K562 (cell line): ENCODE measurements at regions not wholly inside any gene's neighbourhood (a gene's known extent, or its start where the extent isn't known, plus 50 kb on each side); places are given as distances from the start of the nearest gene placed in this dataset.

Experiments used
- ATAC-seq: fragments of 200-7000 bp; cut with Tn5 transposase; 3 replicates; pipeline ENCODE4 v1.9.1; 2020; ENCODE audit warnings: moderate library complexity
- BruUV-seq: library from RNA; stranded (reverse); fragments of 400-500 nt; replicated peaks from 2 replicates; lab custom pipeline; 2021; lab: Mats Ljungman, UMichigan
- CTCF ChIA-PET: fragments of 300-600 bp; formaldehyde crosslinking; extraction: SDS; loops from one replicate; lab custom pipeline; 2021; ENCODE audit warnings: low intra/inter-chr PET ratio; lab: Yijun Ruan, JAX
- POLR2A ChIA-PET: fragments of 300-600, 350-650 bp; sonication (Branson Sonifier 250); formaldehyde crosslinking; extraction: SDS; loops from one replicate; lab custom pipeline; 2021; ENCODE audit warnings: antibody characterized with exemption, inconsistent platforms; lab: Yijun Ruan, JAX
- DNase-seq, 4 experiments: peaks; one replicate each; pipeline versions ENCODE4 v3.0.0 to v3.0.0-alpha.2; 2011 to 2018; ENCODE audit warnings: low spot score in 3 of 4, mixed read lengths in 3 of 4; ENCODE audit errors: extremely low read depth in 1 of 4
- FAIRE-seq: peaks from 2 replicates; lab custom pipeline; 2011; peaks lifted over from hg19 to GRCh38; lab: Jason Lieb, UNC
- H2AFZ ChIP-seq: 2 replicates; pipeline ENCODE4 v1.6.0; 2011; ENCODE audit warnings: low read depth, low read length, control low read depth, inconsistent platforms
- H3K27ac ChIP-seq: fragments of 200-600 bp; 3 replicates; pipeline ENCODE4 v1.8.0; 2011; ENCODE audit warnings: low read depth, mild to moderate bottlenecking, control low read depth, inconsistent platforms, low read length, moderate library complexity, mixed read lengths; ENCODE audit errors: extremely low read depth
- H3K27me3 ChIP-seq, 2 experiments: fragments of 300-600 bp in 1 of 2; 2 replicates in 1 of 2; 3 replicates in 1 of 2; pipeline versions ENCODE4 v1.6.0 to v1.8.0; 2011; ENCODE audit warnings: inconsistent platforms in 2 of 2, low read length in 2 of 2, mild to moderate bottlenecking in 1 of 2, mixed read lengths in 1 of 2, moderate library complexity in 1 of 2; ENCODE audit not compliant: control insufficient read depth in 2 of 2, insufficient read depth in 2 of 2
- H3K36me3 ChIP-seq: fragments of 300-600 bp; 3 replicates; pipeline ENCODE4 v1.8.0; 2011; ENCODE audit warnings: mild to moderate bottlenecking, low read length, inconsistent platforms; ENCODE audit not compliant: control insufficient read depth, insufficient read depth
- H3K4me1 ChIP-seq, 2 experiments: fragments of 200-600 bp in 1 of 2; replicated peaks in 1 of 2; 2 replicates in 1 of 2; 3 replicates in 1 of 2; pipeline versions ENCODE4 v1.5.1 to v1.8.0; 2011; ENCODE audit warnings: inconsistent platforms in 2 of 2, low read length in 2 of 2, mild to moderate bottlenecking in 1 of 2, mixed read lengths in 1 of 2, moderate library complexity in 1 of 2; ENCODE audit not compliant: control insufficient read depth in 2 of 2, insufficient read depth in 2 of 2
- H3K4me2 ChIP-seq: 2 replicates; pipeline ENCODE4 v1.6.1; 2011; ENCODE audit warnings: low read length, control low read depth, inconsistent platforms, mixed read lengths; ENCODE audit not compliant: insufficient read depth
- H3K4me3 ChIP-seq: fragments of 200-600 bp; sonication (generic), shearing (Covaris generic); 2 replicates; pipeline ENCODE4 v1.5.1; 2016; ENCODE audit warnings: control low read depth, inconsistent platforms
- H3K79me2 ChIP-seq: fragments of 200-600 bp; 3 replicates; pipeline ENCODE4 v1.8.0; 2011; ENCODE audit warnings: low read length, inconsistent platforms; ENCODE audit not compliant: control insufficient read depth, insufficient read depth
- H3K9ac ChIP-seq, 2 experiments: 2 replicates each; pipeline versions ENCODE4 v1.6.0 to v1.6.1; 2011; ENCODE audit warnings: low read depth in 2 of 2, low read length in 2 of 2, control low read depth in 1 of 2, inconsistent platforms in 1 of 2, mild to moderate bottlenecking in 1 of 2, mixed read lengths in 1 of 2; ENCODE audit not compliant: insufficient read depth in 1 of 2
- H3K9me1 ChIP-seq: one replicate; pipeline ENCODE4 v1.6.0; 2011; ENCODE audit warnings: inconsistent platforms, mild to moderate bottlenecking, low read length, moderate library complexity; ENCODE audit not compliant: control insufficient read depth, insufficient read depth
- H3K9me3 ChIP-seq: replicated peaks from 2 replicates; pipeline ENCODE4 v1.5.1; 2011; ENCODE audit warnings: low read depth, low read length, inconsistent platforms; ENCODE audit not compliant: control insufficient read depth, insufficient read depth
- H4K20me1 ChIP-seq: replicated peaks from 2 replicates; pipeline ENCODE4 v1.6.1; 2011; ENCODE audit warnings: low read length, inconsistent platforms, mixed read lengths; ENCODE audit not compliant: control insufficient read depth, insufficient read depth
- CBX8 ChIP-seq: fragments of 200-600 bp; sonication (generic); IDR thresholded peaks from 2 replicates; pipeline ENCODE4 v1.6.1; 2012; ENCODE audit warnings: borderline replicate concordance, mixed run types, low read depth, mild to moderate bottlenecking, moderate library complexity, mixed read lengths, low read length, control low read depth, inconsistent platforms; ENCODE audit not compliant: poor library complexity, severe bottlenecking; ENCODE audit errors: extremely low read depth
- COPS2 ChIP-seq: fragments of 450-650 bp; conservative IDR thresholded peaks from 2 replicates; pipeline ENCODE4 v1.6.1; 2016; ENCODE audit warnings: mild to moderate bottlenecking, moderate library complexity
- ETV1 ChIP-seq: fragments of 450-650 bp; conservative IDR thresholded peaks from 2 replicates; pipeline ENCODE4 v1.6.1; 2016; ENCODE audit warnings: missing genetic modification characterization, control low read depth, low read depth, missing compliant biosample characterization
- FOS ChIP-seq: IDR thresholded peaks from 3 replicates; pipeline ENCODE4 v1.6.1; 2011; ENCODE audit not compliant: insufficient read length; ENCODE audit errors: extremely low read depth
- MCM5 ChIP-seq: fragments of 450-650 bp; IDR thresholded peaks from 2 replicates; pipeline ENCODE4 v1.6.1; 2016; ENCODE audit warnings: low read depth
- MYBL2 ChIP-seq, 2 experiments: fragments of 450-650 bp in 1 of 2; sonication (generic) in 1 of 2; formaldehyde crosslinking in 1 of 2; IDR thresholded peaks; 2 replicates each; pipeline versions ENCODE4 v1.6.1 to v1.8.1; 2017 to 2022; ENCODE audit warnings: borderline replicate concordance in 1 of 2, inconsistent platforms in 1 of 2, low read depth in 1 of 2, mild to moderate bottlenecking in 1 of 2, missing genetic modification reagents in 1 of 2, moderate library complexity in 1 of 2
- NR4A1 ChIP-seq, 2 experiments: fragments of 250-450 bp in 1 of 2; fragments of 450-650 bp in 1 of 2; sonication (Bioruptor Pico) in 1 of 2; IDR thresholded peaks; 2 replicates each; pipeline versions ENCODE4 v1.4.0 to v1.6.1; 2016 to 2020; ENCODE audit warnings: mild to moderate bottlenecking in 2 of 2, missing compliant biosample characterization in 1 of 2, missing genetic modification characterization in 1 of 2, moderate library complexity in 1 of 2
- NUFIP1 ChIP-seq: fragments of 450-650 bp; IDR thresholded peaks from 2 replicates; pipeline ENCODE4 v1.6.1; 2018; ENCODE audit not compliant: partially characterized antibody
- SMARCE1 ChIP-seq: fragments of 450-650 bp; IDR thresholded peaks from 2 replicates; pipeline ENCODE4 v1.7.1; 2016; ENCODE audit warnings: mild to moderate bottlenecking
- ZBED1 ChIP-seq: IDR thresholded peaks from 2 replicates; pipeline ENCODE4 v1.6.1; 2014
- ZNF436 ChIP-seq: fragments of 250-450, 450-650 bp; sonication (Bioruptor Pico); formaldehyde crosslinking; IDR thresholded peaks from 2 replicates; pipeline ENCODE4 v1.7.0; 2020; ENCODE audit warnings: mild to moderate bottlenecking
- WGBS: fragments of 100-300 bp; shearing (Covaris generic); methylation state at CpG from one replicate; pipeline ENCODE4 v1.1.6; 2016; ENCODE audit warnings: low coverage, mixed read lengths; ENCODE audit not compliant: insufficient coverage; ENCODE audit errors: missing lambda C conversion rate; 5-methylcytosine and 5-hydroxymethylcytosine counted together
- in situ Hi-C: fragments of 300-500 bp; cut with MboI; formaldehyde crosslinking; loops from 4 replicates; pipeline ENCODE4 v1.15.0; 2018; ENCODE audit warnings: inconsistent platforms, mixed read lengths
- intact Hi-C: fragments of 100-400 bp; cut with micrococcal nuclease; formaldehyde crosslinking; loops from 2 replicates; pipeline ENCODE4 v1.14.2; 2022
- TF ChIP-seq, protein P1 (sequence below): sonication (generic); IDR thresholded peaks from 2 replicates; pipeline ENCODE4 v1.6.1; 2016
- TF ChIP-seq, protein P2 (sequence below): fragments of 250-450 bp; sonication (Bioruptor Pico); IDR thresholded peaks from 2 replicates; pipeline ENCODE4 v1.5.0; 2021; ENCODE audit warnings: mild to moderate bottlenecking, moderate library complexity
- TF ChIP-seq, protein P3 (sequence below): fragments of 250-450 bp; sonication (Bioruptor Pico); IDR thresholded peaks from 2 replicates; pipeline ENCODE4 v1.5.0; 2021; ENCODE audit warnings: mild to moderate bottlenecking, borderline replicate concordance

DNA sequence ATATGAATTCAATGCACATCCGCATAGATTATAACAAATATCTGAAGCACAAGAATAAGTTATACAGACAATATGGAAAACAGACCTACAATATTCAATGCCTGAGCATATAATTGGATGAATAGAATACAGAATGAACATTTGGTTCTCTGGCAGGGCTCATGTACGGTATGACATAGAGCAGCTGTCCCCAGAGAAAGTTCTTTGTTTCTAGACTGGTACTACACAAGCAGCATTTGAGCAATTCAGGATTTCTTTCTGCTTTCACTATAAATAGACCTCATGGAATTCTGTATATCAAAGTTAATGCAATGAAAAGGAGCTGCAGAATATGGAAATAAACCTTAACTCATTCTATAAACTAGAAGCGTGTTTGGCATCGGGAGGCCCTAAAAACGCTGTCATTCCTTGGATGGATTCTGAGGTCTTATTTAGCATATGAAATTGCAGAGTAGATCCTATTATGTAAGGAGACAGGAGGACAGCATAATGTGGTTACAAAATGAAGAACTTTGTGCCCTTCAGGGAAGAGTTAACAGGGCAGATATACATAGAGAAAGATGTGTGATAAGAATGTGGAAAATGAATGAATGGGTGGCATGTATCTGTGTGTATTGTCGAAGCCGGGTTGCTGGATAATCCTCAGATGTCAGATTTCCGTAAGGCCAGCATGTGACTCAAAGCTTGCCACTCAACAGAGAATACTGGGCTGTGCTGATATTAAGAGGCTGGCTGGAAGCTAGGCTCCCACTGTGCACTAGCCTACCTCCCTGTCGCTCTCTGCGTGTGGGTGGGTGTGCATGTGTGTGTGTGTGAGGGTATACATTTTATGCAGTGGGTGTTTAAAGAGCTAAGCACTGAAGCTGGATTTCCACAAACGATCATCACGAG lies 103.3 kb upstream of the SLC4A4 start:
- H3K9ac ChIP-seq = no peak overlapping the region
- H3K4me1 ChIP-seq = no peaks in the 10 kb centered on the region; a peak in 1 of 5 replicates
- H3K36me3 ChIP-seq = no peaks in the 10 kb centered on the region
- under 1% methylated on average over 12 of the region's 12 CpGs for WGBS
- H3K4me2 ChIP-seq = no peak overlapping the region
- DNase-seq (no peak), FAIRE-seq (no peak), ATAC-seq (no peak)
- no peak overlapping the region for H2AFZ ChIP-seq
- intact Hi-C loops = no loop called here
- H3K4me3 ChIP-seq = no peak overlapping the region
- in situ Hi-C loops = no loop called here
- no peak overlapping the region; the same call in 2 of the 3 replicates for H3K27ac ChIP-seq
- POLR2A ChIA-PET = interaction anchor here (1.6 kb wide), 1 partner anchor 11 kb away, joined by 3 read pairs; no protein-coding TSS in a partner anchor
- peaks cover 8 to 24% of the 10 kb centered on the region in 2 experiments; a peak in 4 of 5 replicates for H3K27me3 ChIP-seq
- H4K20me1 ChIP-seq = no peaks in the 10 kb centered on the region
- CTCF ChIA-PET = no interaction called here
- BruUV-seq = no TSS peak
- H3K79me2 ChIP-seq = no peaks in the 10 kb centered on the region
- H3K9me1 ChIP-seq = no peaks in the 10 kb centered on the region
- no peaks in the 10 kb centered on the region for H3K9me3 ChIP-seq
- no peak for TF ChIP-seq COPS2
- TF ChIP-seq, protein P1, sequence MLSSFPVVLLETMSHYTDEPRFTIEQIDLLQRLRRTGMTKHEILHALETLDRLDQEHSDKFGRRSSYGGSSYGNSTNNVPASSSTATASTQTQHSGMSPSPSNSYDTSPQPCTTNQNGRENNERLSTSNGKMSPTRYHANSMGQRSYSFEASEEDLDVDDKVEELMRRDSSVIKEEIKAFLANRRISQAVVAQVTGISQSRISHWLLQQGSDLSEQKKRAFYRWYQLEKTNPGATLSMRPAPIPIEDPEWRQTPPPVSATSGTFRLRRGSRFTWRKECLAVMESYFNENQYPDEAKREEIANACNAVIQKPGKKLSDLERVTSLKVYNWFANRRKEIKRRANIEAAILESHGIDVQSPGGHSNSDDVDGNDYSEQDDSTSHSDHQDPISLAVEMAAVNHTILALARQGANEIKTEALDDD = no peak
- TF ChIP-seq SMARCE1 = no peak
- TF ChIP-seq NUFIP1 = no peak
- no peak for TF ChIP-seq CBX8
- TF ChIP-seq, protein P2, sequence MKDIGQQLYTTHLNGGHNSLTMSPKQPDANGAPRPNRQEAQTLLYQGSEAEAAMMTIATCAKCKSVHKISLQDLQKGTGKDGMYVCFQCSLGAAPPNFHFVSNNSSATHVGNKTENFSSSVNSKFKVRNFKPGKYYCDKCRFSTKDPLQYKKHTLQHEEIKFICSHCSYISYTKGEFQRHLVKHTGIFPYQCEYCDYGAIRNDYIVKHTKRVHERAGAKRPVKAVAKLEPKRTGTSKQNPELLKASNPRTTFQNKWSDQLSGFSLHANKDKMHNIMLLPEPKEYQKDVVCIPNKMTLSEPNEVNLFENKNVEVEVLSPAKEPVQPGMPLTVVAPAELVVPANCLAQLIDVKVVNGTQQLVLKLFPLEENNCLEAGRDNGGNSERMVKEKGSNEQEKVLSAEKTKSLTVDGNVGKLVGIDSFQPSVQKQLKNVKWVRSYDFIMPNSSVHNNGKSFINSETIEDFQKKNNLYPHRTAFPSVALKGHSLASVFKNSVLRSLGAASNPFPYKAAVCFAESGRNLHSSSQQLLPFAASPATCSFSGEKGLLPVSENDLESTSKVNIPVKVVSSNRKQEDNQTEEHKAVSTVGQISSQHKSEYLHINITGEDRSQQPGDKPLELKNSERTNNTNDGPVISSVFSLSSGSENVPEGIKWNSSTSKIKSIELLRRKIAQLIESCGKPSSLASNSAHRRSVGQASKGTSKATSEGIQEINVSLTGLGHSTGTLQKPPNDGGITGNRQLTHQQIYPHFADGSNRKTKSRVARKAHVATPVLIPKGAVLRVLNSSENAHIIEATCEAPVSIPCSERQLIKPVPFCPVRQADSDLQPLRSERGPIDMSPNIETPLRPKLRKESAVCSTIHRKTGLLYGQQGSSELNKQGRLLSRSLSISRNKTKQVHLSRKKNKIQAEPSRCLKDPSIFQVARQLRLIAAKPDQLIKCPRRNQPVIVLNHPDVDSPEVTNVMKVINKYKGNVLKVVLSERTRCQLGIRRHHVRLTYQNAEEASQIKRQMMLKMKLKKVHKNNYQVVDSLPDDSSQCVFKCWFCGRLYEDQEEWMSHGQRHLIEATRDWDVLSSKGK (CRISPR knock-in tag) = no peak
- TF ChIP-seq ZBED1 = no peak
- no peak for TF ChIP-seq MCM5
- no peak for TF ChIP-seq FOS
- TF ChIP-seq NR4A1 (CRISPR knock-in tag; IDR thresholded peaks at IDR 0.05) = no peak
- TF ChIP-seq NR4A1 (tag; IDR thresholded peaks at IDR 0.05) = no peak
- TF ChIP-seq ZNF436 (CRISPR knock-in tag) = no peak
- no peak for TF ChIP-seq ETV1 (tag)
- TF ChIP-seq, protein P3, sequence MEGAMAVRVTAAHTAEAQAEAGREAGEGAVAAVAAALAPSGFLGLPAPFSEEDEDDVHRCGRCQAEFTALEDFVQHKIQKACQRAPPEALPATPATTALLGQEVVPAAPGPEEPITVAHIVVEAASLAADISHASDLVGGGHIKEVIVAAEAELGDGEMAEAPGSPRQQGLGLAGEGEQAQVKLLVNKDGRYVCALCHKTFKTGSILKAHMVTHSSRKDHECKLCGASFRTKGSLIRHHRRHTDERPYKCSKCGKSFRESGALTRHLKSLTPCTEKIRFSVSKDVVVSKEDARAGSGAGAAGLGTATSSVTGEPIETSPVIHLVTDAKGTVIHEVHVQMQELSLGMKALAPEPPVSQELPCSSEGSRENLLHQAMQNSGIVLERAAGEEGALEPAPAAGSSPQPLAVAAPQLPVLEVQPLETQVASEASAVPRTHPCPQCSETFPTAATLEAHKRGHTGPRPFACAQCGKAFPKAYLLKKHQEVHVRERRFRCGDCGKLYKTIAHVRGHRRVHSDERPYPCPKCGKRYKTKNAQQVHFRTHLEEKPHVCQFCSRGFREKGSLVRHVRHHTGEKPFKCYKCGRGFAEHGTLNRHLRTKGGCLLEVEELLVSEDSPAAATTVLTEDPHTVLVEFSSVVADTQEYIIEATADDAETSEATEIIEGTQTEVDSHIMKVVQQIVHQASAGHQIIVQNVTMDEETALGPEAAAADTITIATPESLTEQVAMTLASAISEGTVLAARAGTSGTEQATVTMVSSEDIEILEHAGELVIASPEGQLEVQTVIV (CRISPR knock-in tag) = no peak
- TF ChIP-seq MYBL2 (IDR thresholded peaks at IDR 0.05; ENCODE audit: low read depth) = no peak
- no peak for TF ChIP-seq MYBL2 (CRISPR knock-in tag; IDR thresholded peaks at IDR 0.05; ENCODE audit: borderline replicate concordance)
